ENCODE measurements at regions not wholly inside any gene's neighbourhood (a gene's known extent, or its start where the extent isn't known, plus 50 kb on each side); places are given as distances from the start of the nearest gene placed in this dataset.

DNA sequence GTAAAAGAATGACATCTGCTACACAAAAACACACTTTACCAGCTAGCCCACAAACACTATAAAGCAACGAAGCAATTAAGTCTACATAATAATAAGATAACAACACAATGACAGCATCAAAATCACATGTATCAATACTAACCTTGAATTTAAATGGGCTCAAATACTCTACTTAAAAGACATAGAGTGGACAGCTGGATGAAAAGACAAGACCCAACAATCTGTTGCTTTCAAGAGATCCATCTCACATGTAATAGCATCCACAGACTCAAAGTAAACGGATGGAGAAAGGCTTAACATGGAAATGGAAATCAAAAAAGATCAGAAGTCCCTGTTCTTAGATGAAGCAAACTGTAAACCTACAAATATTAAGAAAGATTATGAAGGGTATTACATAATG, 2175.9 kb downstream of the PCDH9 start:
- Histone ChIP-seq H3K79me2 (ENCODE audit: insufficient read depth, low read length) (no peaks in the 10 kb centered on the region), H3K9ac (ENCODE audit: insufficient read depth, low read depth, low read length) (no peak overlapping the region), H3K36me3 (replicated peaks in 1 of 2; ENCODE audit: control insufficient read depth in 1 of 2, insufficient read depth in 2 of 2, low read length in 2 of 2) (no peaks in the 10 kb centered on the region), H3K27ac (ENCODE audit: extremely low read length, insufficient read depth, low read length) (no peak overlapping the region), H3K4me2 (ENCODE audit: low read depth, low read length) (no peak overlapping the region), H2AFZ (ENCODE audit: low read length) (no peak overlapping the region), H4K20me1 (ENCODE audit: insufficient read depth, low read length) (no peaks in the 10 kb centered on the region), H3K4me1 (ENCODE audit: insufficient read depth, low read length) (no peaks in the 10 kb centered on the region), H3K27me3 (ENCODE audit: control insufficient read depth in 1 of 2, insufficient read depth in 2 of 2, low read length in 2 of 2) (no peaks in the 10 kb centered on the region), H3K4me3 (replicated peaks in 1 of 3; ENCODE audit: insufficient read depth in 1 of 3, low read depth in 2 of 3, low read length in 3 of 3) (no peak overlapping the region), H3K9me3 (ENCODE audit: low read length) (no peaks in the 10 kb centered on the region)
- CTCF ChIA-PET (ENCODE audit: low intra/inter-chr PET ratio, low total read pairs) = no interaction called here
- no TSS peak for BruUV-seq (replicated peaks)
- 0% methylated on average over 2 of the region's 2 CpGs for WGBS (ENCODE audit: low lambda C conversion rate)
- intact Hi-C loops (cut with micrococcal nuclease; ENCODE audit: unreplicated experiment) = no loop called here
- DNase-seq (ENCODE audit: low spot score) (no peak), FAIRE-seq (no peak), ATAC-seq (no peak)
- TF ChIP-seq, protein P1, sequence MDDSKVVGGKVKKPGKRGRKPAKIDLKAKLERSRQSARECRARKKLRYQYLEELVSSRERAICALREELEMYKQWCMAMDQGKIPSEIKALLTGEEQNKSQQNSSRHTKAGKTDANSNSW (CRISPR knock-in tag; IDR thresholded peaks at IDR 0.05; ENCODE audit: borderline replicate concordance) = no peak
- TF ChIP-seq RFXAP (CRISPR knock-in tag; IDR thresholded peaks at IDR 0.05; ENCODE audit: borderline replicate concordance) (no peak), ZNF530 (CRISPR knock-in tag; IDR thresholded peaks at IDR 0.05; ENCODE audit: low read depth) (no peak), HINFP (CRISPR knock-in tag; IDR thresholded peaks at IDR 0.05; ENCODE audit: low read depth) (no peak), HMGA1 (CRISPR knock-in tag; conservative IDR thresholded peaks at IDR 0.05) (no peak)
- in situ Hi-C loops (cut with HindIII; ENCODE audit: extremely low pct_ligation_motif_present, low pct_unique_long_range_greater_than_20kb) = no loop called here
- POLR2A ChIA-PET = no interaction called here

GRCh38 chr13:65036999-65037398, 2193.1 kb downstream of the PCDH9 start:
- H4K20me1 ChIP-seq (ENCODE audit: insufficient read depth, low read length) = no peaks in the 10 kb centered on the region
- CTCF ChIA-PET (ENCODE audit: low intra/inter-chr PET ratio, low total read pairs) = no interaction called here
- H3K4me3 ChIP-seq (replicated peaks in 1 of 3; ENCODE audit: insufficient read depth in 1 of 3, low read depth in 2 of 3, low read length in 3 of 3) = no peak overlapping the region
- in situ Hi-C loops (cut with HindIII; ENCODE audit: extremely low pct_ligation_motif_present, low pct_unique_long_range_greater_than_20kb) = no loop called here
- no peak overlapping the region for H2AFZ ChIP-seq (ENCODE audit: low read length)
- BruUV-seq (replicated peaks) = no TSS peak
- FAIRE-seq (no peak), DNase-seq (ENCODE audit: low spot score) (no peak), ATAC-seq (no peak)
- H3K27me3 ChIP-seq (ENCODE audit: control insufficient read depth in 1 of 2, insufficient read depth in 2 of 2, low read length in 2 of 2) = no peaks in the 10 kb centered on the region; a peak in 1 of 5 replicates
- intact Hi-C loops (cut with micrococcal nuclease; ENCODE audit: unreplicated experiment) = no loop called here
- H3K79me2 ChIP-seq (ENCODE audit: insufficient read depth, low read length) = no peaks in the 10 kb centered on the region
- H3K4me1 ChIP-seq (ENCODE audit: insufficient read depth, low read length) = no peaks in the 10 kb centered on the region
- POLR2A ChIA-PET = no interaction called here
- H3K36me3 ChIP-seq (replicated peaks in 1 of 2; ENCODE audit: control insufficient read depth in 1 of 2, insufficient read depth in 2 of 2, low read length in 2 of 2) = no peaks in the 10 kb centered on the region
- peaks cover 10% of the 10 kb centered on the region for H3K9me3 ChIP-seq (ENCODE audit: low read length)
- no peak overlapping the region for H3K9ac ChIP-seq (ENCODE audit: insufficient read depth, low read depth, low read length)
- WGBS (ENCODE audit: low lambda C conversion rate) = 0% methylated on average over 1 of the region's 1 CpG
- H3K4me2 ChIP-seq (ENCODE audit: low read depth, low read length) = no peak overlapping the region
- H3K27ac ChIP-seq (ENCODE audit: extremely low read length, insufficient read depth, low read length) = no peak overlapping the region
- TF ChIP-seq ZFP1 (CRISPR knock-in tag; IDR thresholded peaks at IDR 0.05) (no peak), ZNF460 (CRISPR knock-in tag; IDR thresholded peaks at IDR 0.05; ENCODE audit: borderline replicate concordance) (no peak), ARID2 (CRISPR knock-in tag; IDR thresholded peaks at IDR 0.05; ENCODE audit: borderline replicate concordance) (no peak)
